Tibial nerve (tissue), 4 donors: ENCODE measurements at regions not wholly inside any gene's neighbourhood (a gene's known extent, or its start where the extent isn't known, plus 50 kb on each side); places are given as distances from the start of the nearest gene placed in this dataset.

Experiments used
- DNase-seq, 2 donors: peaks; one replicate each; pipeline ENCODE4 v3.0.0-alpha.2; 2019; ENCODE audit warnings: low spot score in 2 of 2
- H3K27ac ChIP-seq, 4 donors: fragments of 200-600 bp; sonication (generic) in 3 of 4; one replicate each; pipeline ENCODE4 v1.5.1; 2017 to 2019; ENCODE audit warnings: mild to moderate bottlenecking in 1 of 4
- H3K27me3 ChIP-seq, 2 donors: fragments of 200-600 bp; sonication (generic) in 1 of 2; one replicate each; pipeline versions ENCODE4 v1.5.1 to v1.6.0; 2017 to 2019
- H3K36me3 ChIP-seq, 3 donors: fragments of 200-600 bp; sonication (generic); one replicate each; pipeline ENCODE4 v1.5.1; 2018 to 2019
- H3K4me1 ChIP-seq, 4 donors: fragments of 200-600 bp; sonication (generic) in 3 of 4; one replicate each; pipeline ENCODE4 v1.5.1; 2017 to 2019
- H3K4me3 ChIP-seq, 4 donors: fragments of 200-600 bp; sonication (generic) in 3 of 4; one replicate each; pipeline ENCODE4 v1.5.1; 2017 to 2019; ENCODE audit warnings: mild to moderate bottlenecking in 1 of 4, moderate library complexity in 1 of 4
- H3K9me3 ChIP-seq, 4 donors: fragments of 200-600 bp; sonication (generic) in 3 of 4; one replicate each; pipeline ENCODE4 v1.5.1; 2017 to 2019
- CTCF ChIP-seq, 5 experiments: fragments of 200-600 bp in 3 of 5; fragments of 450-650 bp in 2 of 5; sonication (generic) in 3 of 5; IDR thresholded peaks; one replicate each; pipeline ENCODE4 v1.5.1; 2016 to 2019; ENCODE audit warnings: antibody characterized with exemption in 5 of 5, mild to moderate bottlenecking in 3 of 5, moderate library complexity in 2 of 5
- EP300 ChIP-seq, 2 donors: sonication (generic); formaldehyde crosslinking; IDR thresholded peaks; one replicate each; pipeline ENCODE4 v1.6.1; 2017; ENCODE audit warnings: antibody characterized with exemption in 2 of 2, mild to moderate bottlenecking in 1 of 2
- POLR2A ChIP-seq, 2 donors: fragments of 450-650 bp; IDR thresholded peaks; one replicate each; pipeline ENCODE4 v1.6.1; 2017; ENCODE audit warnings: antibody characterized with exemption in 2 of 2, mild to moderate bottlenecking in 2 of 2, moderate library complexity in 2 of 2
- WGBS, 2 donors: methylation state at CpG; one replicate each; pipeline ENCODE4 v1.1.5; 2018; 5-methylcytosine and 5-hydroxymethylcytosine counted together

- no peak overlapping the region for H3K4me3 ChIP-seq
- H3K36me3 ChIP-seq: no peaks in the 10 kb centered on the region
- no peaks in the 10 kb centered on the region for H3K4me1 ChIP-seq
- H3K27ac ChIP-seq: no peak overlapping the region
- no peak for DNase-seq
- no peaks in the 10 kb centered on the region for H3K27me3 ChIP-seq
- peaks cover 0 to 7% (median 0%) of the 10 kb centered on the region in 4 donors for H3K9me3 ChIP-seq
- WGBS, 2 donors: 72 to 74% methylated on average over 2 of the region's 2 CpGs
- TF ChIP-seq CTCF (IDR thresholded peaks at IDR 0.05) (no peak), POLR2A (IDR thresholded peaks at IDR 0.05) (no peak)
Observed at GRCh38 chr1:79599257-79599656, 592.7 kb upstream of the ADGRL4 start.

GRCh38 chr1:79595931-79596330, 589.4 kb upstream of the ADGRL4 start:
- DNase-seq: no peak
- H3K4me3 ChIP-seq: no peak overlapping the region
- no peak for TF ChIP-seq CTCF (IDR thresholded peaks at IDR 0.05)
- TF ChIP-seq POLR2A (IDR thresholded peaks at IDR 0.05): no peak
- TF ChIP-seq EP300 (IDR thresholded peaks at IDR 0.05): no peak
- H3K27me3 ChIP-seq: no peaks in the 10 kb centered on the region
- no peaks in the 10 kb centered on the region for H3K36me3 ChIP-seq
- no peak overlapping the region for H3K27ac ChIP-seq
- no peaks in the 10 kb centered on the region for H3K4me1 ChIP-seq
- H3K9me3 ChIP-seq: peaks cover 0 to 7% (median 0%) of the 10 kb centered on the region in 4 donors
- 87 to 93% methylated on average over 1 of the region's 1 CpG for WGBS, 2 donors

GRCh38 chr1:79594121-79594698, 587.7 kb upstream of the ADGRL4 start:
- no peak overlapping the region for H3K27ac ChIP-seq
- H3K4me1 ChIP-seq: no peaks in the 10 kb centered on the region
- no peak overlapping the region for H3K4me3 ChIP-seq
- no peaks in the 10 kb centered on the region for H3K36me3 ChIP-seq
- H3K27me3 ChIP-seq: no peaks in the 10 kb centered on the region
- no peak for TF ChIP-seq EP300 (IDR thresholded peaks at IDR 0.05)
- TF ChIP-seq POLR2A (IDR thresholded peaks at IDR 0.05): no peak
- no peak for TF ChIP-seq CTCF (IDR thresholded peaks at IDR 0.05)
- no peak for DNase-seq
- 82 to 90% methylated on average over 14 to 17 of the region's 17 CpGs for WGBS, 2 donors
- no peaks in the 10 kb centered on the region for H3K9me3 ChIP-seq

GRCh38 chr1:79592707-79593106, 586.2 kb upstream of the ADGRL4 start:
- no peak for DNase-seq
- no peaks in the 10 kb centered on the region for H3K27me3 ChIP-seq
- H3K27ac ChIP-seq: no peak overlapping the region
- 91 to 100% methylated on average over 1 of the region's 1 CpG for WGBS, 2 donors
- H3K9me3 ChIP-seq: no peaks in the 10 kb centered on the region
- no peak for TF ChIP-seq POLR2A (IDR thresholded peaks at IDR 0.05)
- TF ChIP-seq EP300 (IDR thresholded peaks at IDR 0.05): no peak
- TF ChIP-seq CTCF (IDR thresholded peaks at IDR 0.05): no peak
- H3K4me3 ChIP-seq: no peak overlapping the region
- H3K36me3 ChIP-seq: no peaks in the 10 kb centered on the region
- H3K4me1 ChIP-seq: no peaks in the 10 kb centered on the region

- TF ChIP-seq EP300 (IDR thresholded peaks at IDR 0.05) (no peak), CTCF (IDR thresholded peaks at IDR 0.05) (no peak), POLR2A (IDR thresholded peaks at IDR 0.05) (no peak)
- 70 to 77% methylated on average over 2 of the region's 2 CpGs for WGBS, 2 donors
- H3K27ac ChIP-seq: no peak overlapping the region
- H3K4me3 ChIP-seq: no peak overlapping the region
- H3K36me3 ChIP-seq: no peaks in the 10 kb centered on the region
- DNase-seq: no peak
- no peaks in the 10 kb centered on the region for H3K4me1 ChIP-seq
- H3K27me3 ChIP-seq: no peaks in the 10 kb centered on the region
- H3K9me3 ChIP-seq: no peaks in the 10 kb centered on the region
Observed at GRCh38 chr1:79588719-79589118, 582.2 kb upstream of the ADGRL4 start.
